ENCODE measurements at regions not wholly inside any gene's neighbourhood (a gene's known extent, or its start where the extent isn't known, plus 50 kb on each side); places are given as distances from the start of the nearest gene placed in this dataset.
"Not testable (repeated sequence)": the region's sequence is repeated elsewhere in the genome, so short reads cannot be mapped to it uniquely, and the experiment has no call there.

DNA sequence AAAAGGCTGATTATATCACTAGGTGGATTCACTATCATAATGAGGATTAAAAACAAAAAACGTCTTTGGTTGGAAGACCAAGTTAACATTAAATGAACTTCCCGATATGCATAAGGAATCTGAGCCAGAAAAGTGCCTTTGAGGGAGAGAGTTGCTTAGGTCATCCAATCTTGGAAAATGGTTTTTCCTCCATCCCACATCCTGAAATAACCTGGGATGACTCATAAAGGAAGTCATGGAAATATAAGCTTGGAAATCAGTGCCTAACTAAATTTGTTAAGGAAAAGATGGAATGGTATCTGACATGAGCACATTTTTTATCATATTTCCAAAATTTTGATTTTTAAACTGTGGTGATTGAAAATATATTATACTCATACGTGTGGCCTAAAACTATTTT, 66.0 kb downstream of the KBTBD8 start:
- DNase-seq = no peak

DNA sequence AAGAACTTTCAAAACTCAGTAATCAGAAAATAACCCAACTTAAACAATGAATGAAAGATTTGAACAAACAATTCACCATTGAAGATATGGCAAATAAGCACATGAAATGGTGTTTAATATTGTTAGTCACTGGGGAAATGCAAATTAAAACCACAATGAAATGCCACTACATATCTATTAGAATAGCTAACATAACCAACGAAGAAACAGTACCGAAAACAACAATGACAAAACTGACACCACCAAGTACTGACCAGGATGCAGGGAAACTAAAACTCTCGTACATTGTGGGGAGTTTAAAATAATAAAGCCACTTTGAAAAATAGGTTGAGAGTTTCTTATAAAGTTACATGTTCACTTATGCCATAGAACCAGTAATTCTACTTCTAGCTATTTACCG, 69.1 kb downstream of the KBTBD8 start:
- no peak for DNase-seq

DNA sequence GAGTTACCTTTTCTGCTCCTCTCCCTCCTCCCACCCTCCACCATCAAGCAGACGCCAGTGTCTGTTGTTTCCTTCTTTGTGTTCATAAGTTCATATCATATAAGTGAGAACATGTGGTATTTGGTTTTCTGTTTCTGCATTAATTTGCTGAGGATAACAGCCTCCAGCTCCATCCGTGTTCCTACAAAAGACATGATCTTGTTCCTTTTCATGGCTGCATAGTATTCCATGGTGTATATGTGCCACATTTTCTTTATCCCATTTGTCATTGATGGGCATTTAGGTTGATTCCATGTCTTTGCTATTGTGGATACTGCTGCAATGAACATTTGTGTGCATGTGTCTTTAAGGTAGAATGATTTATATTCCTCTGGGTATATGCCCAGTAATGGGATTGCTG, 74.5 kb downstream of the KBTBD8 start:
- not testable (repeated sequence) for DNase-seq

DNA sequence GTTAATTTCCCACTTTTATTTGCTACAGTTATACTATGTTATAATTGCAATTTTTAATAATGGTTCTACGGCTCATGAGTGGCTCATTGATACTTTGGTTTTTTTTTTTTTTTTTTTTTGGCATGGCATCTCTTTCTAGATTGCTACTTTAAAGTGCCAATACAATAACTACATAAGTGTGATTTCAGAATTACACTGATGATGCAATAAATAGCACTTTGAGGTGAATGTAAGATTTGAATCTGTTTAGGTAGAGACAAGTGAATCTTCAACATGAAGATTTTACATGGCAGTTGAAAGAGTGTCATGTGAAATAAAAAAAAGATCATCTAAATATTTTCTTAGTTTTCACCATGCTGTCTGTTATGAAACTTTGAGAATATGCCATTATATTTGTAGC, 75.7 kb downstream of the KBTBD8 start:
- no peak for DNase-seq

DNA sequence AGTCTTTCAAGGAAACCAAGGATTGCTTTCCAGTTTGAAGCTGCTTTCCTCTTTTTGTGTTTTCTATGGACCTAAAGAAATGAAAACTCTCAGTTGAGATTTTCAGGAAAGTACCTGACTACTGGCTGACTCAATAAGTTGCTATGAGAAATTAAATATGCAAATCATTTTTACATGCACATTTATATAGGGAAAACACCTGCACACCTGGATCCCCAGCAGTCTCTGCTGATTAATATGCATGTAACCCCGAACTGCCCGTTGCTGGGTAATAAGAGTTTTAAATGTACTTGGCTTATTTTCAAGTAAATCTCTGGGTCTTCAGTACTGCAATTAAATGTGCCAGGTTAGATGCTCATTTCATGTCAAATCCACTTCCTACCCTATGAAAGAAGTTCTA, 77.2 kb downstream of the KBTBD8 start:
- DNase-seq = no peak

DNA sequence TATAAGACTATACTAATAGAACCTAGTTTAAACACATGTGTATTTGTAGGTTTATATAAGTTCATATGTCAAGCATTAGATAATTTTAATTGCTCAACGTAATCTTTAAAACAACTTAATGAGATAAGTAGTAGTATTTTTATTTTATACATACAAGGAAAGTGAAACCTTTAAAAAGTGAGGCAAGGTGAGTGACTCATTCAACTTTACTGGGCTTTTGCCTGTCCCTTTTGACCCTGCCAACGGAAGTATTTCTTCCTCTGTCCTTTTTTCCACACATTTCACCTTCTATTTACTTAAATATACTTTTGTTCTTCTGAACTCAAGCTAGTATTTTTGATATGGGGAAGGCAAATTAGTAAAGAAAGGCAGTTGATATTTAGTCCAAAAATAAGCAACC, 78.5 kb downstream of the KBTBD8 start:
- DNase-seq = no peak

DNA sequence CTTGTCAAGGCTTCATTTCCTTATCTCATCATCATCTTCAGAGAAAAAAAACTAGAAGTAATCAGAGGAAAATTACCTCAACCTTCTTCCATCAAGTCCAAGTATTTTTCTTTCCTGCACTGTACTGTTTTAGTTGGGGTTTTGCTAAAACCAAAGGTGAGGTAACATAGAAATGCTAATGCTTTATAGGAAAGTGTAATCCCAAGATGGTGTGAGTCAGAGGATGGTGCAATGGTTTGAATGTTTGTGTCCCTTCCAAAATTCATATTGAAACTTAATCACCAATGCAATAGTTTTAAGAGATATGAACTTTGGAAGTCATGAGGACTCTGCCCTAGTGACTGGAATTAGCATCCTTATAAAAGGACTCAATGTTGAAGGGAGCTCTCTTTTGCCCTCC, 79.5 kb downstream of the KBTBD8 start:
- DNase-seq = no peak

DNA sequence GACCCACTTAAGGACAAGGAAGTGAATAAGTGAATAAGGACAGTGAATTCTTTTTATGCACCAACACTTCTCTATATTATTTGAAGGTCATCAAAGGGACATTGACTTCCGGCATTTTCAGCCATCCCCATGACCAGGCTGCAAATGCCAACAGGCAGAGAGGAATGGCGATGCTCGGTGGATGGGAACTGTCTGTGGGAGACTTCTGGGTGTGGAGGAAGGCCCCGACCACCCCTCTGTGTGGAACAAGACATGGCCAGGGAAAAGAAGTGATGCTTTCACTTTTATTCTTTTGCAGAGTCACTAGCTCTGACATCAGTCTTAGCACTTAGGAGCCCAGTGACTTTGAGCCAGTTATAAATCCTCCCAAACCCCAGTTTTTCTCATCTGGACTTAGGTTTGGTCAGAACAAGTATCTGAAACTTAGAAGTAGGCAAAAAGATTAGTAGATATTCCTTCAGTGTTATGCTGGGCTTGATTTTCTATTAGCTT, 84.5 kb downstream of the KBTBD8 start:
- no peak for DNase-seq

DNA sequence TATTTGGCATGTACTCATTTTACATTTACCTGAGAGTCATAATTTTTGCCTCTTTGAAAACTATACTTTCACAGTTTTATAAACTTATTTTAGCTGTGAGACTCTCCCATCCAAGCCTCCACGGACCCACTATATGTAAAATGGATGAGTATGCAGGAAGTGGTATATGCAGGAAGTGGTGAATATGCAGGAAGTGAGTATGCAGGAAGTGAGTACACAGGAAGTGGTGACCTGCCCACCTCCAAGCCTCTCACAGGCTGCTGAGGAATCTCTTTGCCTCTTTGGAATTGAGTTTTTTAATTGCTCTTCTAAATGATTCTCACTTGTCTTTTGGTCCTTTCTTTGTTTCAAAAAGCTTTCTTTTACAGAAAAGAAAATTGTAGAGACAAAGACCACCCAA, 85.2 kb downstream of the KBTBD8 start:
- DNase-seq = no peak

DNA sequence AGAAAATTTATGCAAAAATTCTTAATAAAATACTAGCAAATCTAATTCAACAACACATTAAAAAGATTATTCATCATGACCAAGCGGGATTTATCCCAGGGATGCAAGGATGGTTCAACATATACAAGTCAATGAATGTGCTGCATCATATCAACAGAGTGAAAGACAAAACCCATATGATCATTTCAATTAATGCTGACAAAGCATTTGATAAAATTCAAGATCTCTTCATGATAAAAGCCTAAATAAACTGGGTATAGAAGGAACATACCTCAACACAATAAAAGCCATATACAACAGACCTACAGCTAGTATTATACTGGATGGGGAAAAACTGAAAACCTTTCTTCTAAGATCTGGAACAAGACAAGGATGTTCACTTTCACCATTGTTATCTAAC, 89.7 kb downstream of the KBTBD8 start:
- no peak for DNase-seq

DNA sequence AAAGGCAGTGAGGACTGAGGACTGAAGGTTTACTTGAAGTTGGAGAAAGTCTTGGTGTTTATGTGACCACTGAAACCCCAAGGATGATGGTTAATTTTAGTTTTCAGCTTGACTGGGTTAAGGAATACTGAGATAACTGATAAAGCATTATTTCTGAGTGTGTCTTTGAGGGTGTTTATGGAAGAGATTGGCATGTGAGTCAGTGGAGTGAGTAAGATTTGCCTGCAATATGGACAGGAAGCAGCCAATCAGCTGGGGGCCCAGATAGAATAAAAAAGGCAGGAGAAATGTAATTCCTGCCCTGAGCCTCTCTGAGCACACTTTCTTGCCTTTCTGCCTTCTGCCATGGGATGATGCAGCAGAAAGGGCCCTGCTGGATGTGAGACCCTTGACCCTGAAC, 92.4 kb downstream of the KBTBD8 start:
- DNase-seq = no peak

DNA sequence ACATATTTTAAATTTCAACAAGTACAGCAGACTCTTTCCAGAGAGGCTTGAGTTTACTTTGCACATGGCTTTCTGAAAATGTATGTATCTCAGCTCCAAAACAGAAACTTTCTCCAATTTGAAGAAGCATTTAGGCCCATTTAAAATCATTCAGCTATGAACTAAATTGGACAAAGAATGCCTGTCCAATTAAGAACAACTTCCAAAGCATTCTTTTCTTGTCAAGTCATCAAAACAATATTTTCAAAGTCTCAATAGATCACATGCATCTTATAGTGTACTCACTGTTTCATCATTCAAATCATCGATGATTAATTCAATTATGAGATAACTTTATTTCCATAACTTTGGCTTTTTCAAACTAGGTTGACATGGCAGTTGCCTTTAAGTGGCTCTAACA, 95.2 kb downstream of the KBTBD8 start:
- no peak for DNase-seq

DNA sequence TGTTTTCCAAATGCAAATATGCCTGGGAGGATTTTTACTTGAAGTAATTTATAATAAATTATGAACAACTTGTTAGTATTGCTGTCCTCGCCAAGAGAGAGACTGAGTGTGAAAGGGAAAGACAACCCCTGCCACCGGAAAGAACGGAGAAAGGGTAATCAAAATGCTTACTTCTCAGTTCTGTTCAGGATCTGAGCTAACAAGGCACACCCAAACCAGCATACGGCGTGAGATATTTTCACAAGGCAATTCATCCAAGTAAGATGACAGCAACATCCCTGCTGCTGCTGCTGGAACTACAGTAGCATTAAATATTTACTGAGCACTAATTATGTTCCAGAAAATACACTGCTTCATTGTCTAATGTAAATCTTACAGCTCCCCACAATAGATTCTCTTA, 96.1 kb downstream of the KBTBD8 start:
- no peak for DNase-seq

DNA sequence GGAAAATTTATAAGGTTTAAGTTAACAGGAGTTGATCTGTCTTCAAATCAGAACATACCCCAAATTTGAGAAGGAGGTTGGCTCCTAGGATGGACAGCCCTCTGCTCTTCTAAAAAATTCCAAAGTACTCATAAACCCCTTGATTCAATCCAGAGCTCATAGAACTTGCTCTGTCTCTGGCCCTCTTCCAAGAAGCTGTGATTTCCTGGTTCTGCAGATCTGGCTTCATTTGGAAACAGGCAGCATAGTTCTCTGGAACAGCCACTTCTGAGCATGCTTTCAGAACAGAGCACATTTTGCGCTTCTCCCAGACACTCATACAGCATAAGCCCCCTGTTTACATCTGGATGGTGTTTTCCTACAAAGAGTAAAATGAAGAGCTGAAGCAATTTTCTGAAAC, 96.7 kb downstream of the KBTBD8 start:
- no peak for DNase-seq

DNA sequence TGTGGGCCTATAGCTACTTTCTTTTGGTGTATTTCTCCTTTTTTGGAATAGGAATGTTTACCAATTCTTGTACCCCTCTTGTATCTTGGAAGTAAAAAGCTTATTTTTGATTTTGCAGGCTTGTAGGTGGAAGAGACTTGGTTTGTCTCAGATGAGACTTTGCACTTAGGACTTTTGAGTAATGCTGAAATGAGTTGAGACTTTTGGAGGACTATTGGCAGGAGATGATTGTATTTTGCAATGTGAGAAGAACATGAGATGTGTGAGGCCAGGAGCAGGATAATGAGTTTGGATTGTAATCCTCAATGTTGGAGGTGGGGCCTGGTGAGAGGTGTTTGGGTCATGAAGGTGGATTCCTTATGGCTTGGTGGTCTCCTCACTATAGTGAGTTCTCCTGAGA, 106.3 kb downstream of the KBTBD8 start:
- no peak for DNase-seq

DNA sequence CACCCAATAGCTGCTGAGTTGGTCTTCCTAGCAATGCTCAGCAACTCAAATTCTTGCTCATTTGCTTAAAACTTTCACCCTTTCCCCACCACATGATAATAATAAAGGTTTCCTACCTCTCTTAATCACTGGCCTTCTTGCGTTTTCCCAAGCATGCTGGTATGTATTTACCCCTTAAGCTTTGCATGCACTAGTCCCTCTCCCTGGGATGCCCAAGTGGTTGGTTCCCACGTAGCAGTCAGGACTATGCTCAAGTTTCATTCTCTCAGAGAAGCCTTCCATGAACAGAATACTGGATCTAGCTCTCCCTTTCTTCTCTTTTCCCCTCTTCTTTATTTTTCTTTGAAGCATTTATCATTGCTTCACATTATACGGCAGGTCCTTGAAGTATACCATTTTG, 108.8 kb downstream of the KBTBD8 start:
- DNase-seq = no peak

DNA sequence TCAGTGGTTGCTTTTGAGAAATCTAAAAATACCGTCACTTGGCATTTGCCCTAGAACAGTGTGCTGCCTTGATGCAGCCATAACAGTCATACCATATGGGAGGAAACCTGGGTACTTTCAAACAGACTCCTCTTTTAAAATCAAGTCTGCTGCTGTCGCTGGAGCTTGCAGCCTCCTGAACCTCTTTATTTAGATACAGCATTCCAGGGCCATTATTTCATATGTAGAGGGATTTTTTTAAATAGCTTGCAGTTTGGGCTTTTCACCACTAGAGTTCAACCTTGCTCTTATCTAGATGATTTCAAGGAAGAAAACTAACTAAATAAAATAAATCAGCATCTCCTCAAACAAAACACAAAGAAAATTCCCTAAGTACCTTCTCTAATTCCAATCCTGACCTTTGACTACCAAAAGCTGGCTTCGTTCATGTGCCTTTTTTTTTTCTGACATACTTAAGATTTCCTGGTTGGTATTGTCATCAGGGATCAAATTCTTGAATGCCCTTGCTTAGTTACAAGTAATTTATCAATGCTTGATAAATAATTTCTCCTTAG, 111.6 kb downstream of the KBTBD8 start:
- no peak for DNase-seq

DNA sequence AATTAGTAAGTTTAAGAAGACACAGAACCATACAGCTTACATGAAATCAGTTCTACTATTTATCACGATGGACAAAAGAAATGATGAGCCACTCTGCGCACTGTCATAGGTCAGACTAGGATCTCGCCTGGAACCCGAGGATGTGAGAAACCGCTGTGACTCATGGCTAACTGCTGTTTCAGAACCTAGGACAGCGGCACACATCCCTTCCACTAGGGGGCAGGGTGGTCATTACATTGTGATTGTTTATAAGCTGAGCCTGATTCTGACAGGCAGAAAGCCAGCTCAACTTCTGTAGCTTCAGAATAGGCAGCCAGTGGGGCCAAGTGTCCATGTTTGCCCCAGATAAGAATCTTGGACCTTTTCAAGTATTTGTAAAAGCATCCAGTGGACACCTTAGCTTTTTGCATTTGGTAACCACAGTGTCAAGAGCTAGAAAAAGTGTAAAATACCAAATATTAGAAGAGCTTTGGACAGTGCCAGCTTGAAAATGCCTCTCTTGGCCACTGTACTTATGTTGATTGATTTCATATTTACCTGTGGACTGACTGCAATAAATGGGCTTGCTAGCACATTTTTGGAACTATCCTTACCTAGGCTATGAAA, 115.8 kb downstream of the KBTBD8 start:
- peak; percentile 21 for DNase-seq

DNA sequence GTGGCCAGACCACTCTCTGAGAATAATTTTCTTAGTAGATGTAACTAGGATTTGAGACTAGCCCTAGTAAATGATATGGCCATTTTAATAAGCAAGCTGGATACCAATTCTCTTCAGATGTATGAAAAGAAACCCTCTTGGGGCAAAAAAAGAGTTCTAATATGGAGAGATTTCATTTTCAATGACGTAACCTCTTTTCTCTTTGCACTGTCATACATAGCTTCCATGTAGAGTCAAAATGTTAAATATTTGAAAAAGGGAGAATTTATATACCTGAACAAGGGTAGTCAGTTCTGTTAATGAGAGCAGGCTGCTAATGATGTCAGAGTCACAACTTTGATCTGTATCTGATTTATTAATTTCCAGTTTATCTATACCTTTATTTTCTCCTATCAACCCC, 120.0 kb downstream of the KBTBD8 start:
- DNase-seq = no peak

DNA sequence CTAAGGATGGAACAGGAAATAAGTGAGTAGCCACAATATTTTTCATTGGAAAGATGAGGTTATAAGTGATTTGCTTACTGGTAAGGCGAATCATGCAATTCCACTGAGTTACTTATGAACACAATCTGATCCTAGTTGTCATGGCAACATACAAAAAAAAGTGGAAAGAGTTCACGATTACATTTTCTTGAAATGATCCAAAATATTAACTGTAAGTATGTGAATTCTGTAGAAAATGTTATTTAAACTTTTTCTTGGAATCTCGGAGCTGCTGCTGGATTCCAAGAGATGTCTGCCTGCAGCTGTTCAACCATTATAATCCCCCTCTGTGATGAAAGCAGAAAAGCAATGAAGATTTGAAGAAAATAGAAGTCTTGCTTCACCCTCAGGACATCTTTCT, 120.5 kb downstream of the KBTBD8 start:
- no peak for DNase-seq

DNA sequence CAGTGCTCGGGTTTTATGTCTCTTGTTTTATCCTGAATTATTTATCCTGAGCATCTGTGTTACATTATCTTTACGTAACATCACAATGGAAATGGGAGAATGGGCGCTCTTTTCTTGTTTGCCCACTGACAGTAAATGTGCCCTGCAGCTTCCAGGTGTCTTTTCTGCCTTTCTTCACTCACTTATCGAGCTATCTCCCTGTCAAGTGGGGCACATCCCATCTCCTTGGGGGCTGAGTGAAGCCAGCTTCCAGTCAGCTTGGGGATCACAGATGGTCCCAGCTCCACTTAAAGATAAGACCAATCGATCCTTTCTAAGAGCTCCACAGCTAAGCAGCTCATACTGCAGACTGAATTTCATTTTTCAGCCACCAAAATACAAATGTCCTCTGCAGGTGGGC, 125.8 kb downstream of the KBTBD8 start:
- DNase-seq = no peak

DNA sequence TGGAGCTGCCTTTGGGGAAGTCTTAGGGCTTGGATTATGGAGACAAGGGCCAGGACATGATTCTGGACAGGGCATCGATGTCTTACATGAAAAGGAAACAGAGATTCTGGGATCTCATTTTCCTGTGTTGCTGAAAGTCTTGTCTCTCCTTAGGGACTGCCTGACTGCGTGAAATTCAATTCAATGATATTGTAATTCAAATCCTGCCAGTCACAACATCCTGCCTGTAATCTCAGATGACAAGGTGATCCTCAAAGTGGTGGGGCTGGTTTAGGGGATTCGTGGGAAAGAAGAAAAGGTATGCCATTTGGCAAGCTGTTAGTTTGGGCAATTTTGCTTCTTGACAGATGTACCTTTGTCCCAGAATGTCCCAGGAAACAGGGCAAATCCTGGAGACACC, 129.1 kb downstream of the KBTBD8 start:
- DNase-seq = no peak

DNA sequence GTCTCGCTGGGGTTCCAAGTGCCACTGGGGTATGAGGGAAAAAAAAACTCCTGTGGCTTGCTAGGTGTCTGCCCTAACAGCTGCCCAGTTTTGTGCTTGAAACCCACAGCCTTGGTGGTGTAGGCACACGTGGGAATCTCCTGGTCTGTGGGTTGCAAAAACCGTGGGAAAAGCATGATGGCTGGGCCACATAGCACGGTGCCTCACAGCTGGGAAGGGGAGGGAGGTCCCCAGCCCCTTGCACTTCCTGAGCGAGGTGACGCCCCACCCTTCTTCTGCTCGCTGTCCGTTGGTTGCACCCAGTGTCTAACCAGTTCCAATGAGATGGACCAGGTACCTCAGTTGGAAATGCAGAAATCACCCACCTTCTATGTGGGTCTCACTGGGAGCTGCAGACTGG, 144.3 kb downstream of the KBTBD8 start:
- no peak for DNase-seq

DNA sequence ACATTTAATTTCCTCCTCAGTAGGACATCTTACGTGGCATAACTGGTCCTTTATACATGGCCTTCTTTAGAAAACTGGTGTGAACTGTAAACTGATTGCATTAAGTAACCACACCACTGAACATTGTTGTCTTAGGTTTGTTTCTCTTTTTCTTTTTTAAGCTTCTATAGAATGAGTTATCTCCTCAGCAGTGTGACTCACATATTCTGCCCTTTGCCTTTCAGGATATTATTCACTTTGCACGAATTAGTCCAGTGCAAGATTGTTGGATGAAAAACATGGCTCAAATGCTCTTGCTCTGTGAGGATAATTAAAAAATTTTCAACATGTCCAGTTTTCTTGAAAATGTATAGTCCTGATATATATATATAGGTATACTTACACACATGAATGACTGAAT, 147.6 kb downstream of the KBTBD8 start:
- no peak for DNase-seq

DNA sequence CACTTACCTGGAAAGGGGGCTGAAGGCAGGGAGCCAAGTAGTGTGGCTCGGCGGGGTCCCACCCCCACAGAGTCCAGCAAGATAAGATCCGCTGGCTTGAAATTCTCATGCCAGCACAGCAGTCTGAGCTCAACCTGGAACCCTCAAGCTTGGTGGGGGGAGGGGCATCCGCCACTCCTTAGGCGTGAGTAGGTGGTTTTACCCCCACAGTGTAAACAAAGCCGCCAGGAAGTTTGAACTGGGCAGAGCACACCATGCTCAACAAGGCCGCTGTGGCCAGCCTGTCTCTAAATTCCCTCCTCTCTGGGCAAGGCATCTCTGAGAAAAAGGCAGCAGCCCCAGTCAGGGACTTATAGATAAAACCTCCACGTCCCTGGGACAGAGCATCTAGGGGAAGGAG, 156.3 kb downstream of the KBTBD8 start:
- DNase-seq = no peak

DNA sequence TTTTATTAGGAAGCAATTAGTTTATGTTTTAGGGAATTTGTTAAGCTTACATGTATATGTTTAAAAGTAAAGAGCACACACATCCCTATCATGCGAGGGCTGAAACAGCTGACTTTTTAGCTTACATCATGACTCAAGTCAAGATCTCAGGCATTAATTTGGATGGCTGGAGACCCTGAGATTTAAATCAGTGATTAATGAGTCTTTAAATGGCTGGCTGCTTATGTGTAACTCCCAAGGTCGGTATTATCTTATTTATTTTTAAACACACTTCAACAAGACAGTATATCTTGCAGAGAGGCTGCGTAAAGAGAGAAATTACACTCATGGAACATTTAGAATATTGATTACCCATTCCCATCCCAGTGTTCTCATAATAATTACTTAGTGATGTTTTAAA, 169.4 kb downstream of the KBTBD8 start:
- no peak for DNase-seq

Measured in NCI-H1092 (cell line).